CD4-positive, CD25-positive, alpha-beta regulatory T cell (primary cell): ENCODE measurements at regions not wholly inside any gene's neighbourhood (a gene's known extent, or its start where the extent isn't known, plus 50 kb on each side); places are given as distances from the start of the nearest gene placed in this dataset.

Source experiments
- ATAC-seq, 2 donors: fragments of 150-1000 bp; cut with Tn5 transposase; one replicate each; pipeline ENCODE4 v1.10.0; 2021; ENCODE audit warnings: low read depth in 2 of 2, moderate number of reproducible peaks in 2 of 2, moderate library complexity in 1 of 2
- DNase-seq, 3 donors: peaks; one replicate each; pipeline versions ENCODE4 v3.0.0 to v3.0.0-alpha.2; 2012 to 2022; ENCODE audit warnings: mixed read lengths in 1 of 3
- H3K27ac ChIP-seq: one replicate; pipeline ENCODE4 v1.7.0; 2013; ENCODE audit warnings: mild to moderate bottlenecking, low read length; ENCODE audit not compliant: insufficient read depth, poor library complexity, severe bottlenecking
- H3K27me3 ChIP-seq: one replicate; pipeline ENCODE4 v1.7.0; 2013; ENCODE audit warnings: low read length; ENCODE audit not compliant: control insufficient read depth, insufficient read depth
- H3K36me3 ChIP-seq: one replicate; pipeline ENCODE4 v1.7.0; 2013; ENCODE audit warnings: mild to moderate bottlenecking, low read length, moderate library complexity; ENCODE audit not compliant: control insufficient read depth, insufficient read depth
- H3K4me1 ChIP-seq: 2 replicates; pipeline ENCODE4 v1.7.0; 2013; ENCODE audit warnings: mild to moderate bottlenecking, low read length; ENCODE audit not compliant: insufficient read depth, control insufficient read depth, poor library complexity, severe bottlenecking
- H3K4me3 ChIP-seq: one replicate; pipeline ENCODE4 v1.7.0; 2013; ENCODE audit warnings: low read depth, mild to moderate bottlenecking, low read length, moderate library complexity
- H3K9me3 ChIP-seq, 2 experiments: 1 replicate in 1 of 2; 2 replicates in 1 of 2; pipeline ENCODE4 v1.7.0; 2013; ENCODE audit warnings: low read length in 2 of 2, mild to moderate bottlenecking in 1 of 2, moderate library complexity in 1 of 2; ENCODE audit not compliant: control insufficient read depth in 2 of 2
- H3K27ac Mint-ChIP-seq, 3 donors: one replicate each; pipeline ENCODE4 v1.8.0; 2020 to 2022; ENCODE audit warnings: mild to moderate bottlenecking in 3 of 3, mixed read lengths in 3 of 3, moderate library complexity in 2 of 3
- H3K27me3 Mint-ChIP-seq: one replicate; pipeline ENCODE4 v1.8.0; 2022; ENCODE audit warnings: mild to moderate bottlenecking, mixed read lengths
- H3K36me3 Mint-ChIP-seq: one replicate; pipeline ENCODE4 v1.8.0; 2020; ENCODE audit warnings: mixed read lengths
- H3K4me1 Mint-ChIP-seq, 4 donors: one replicate each; pipeline ENCODE4 v1.8.0; 2020 to 2022; ENCODE audit warnings: mixed read lengths in 4 of 4, mild to moderate bottlenecking in 1 of 4
- H3K4me3 Mint-ChIP-seq, 4 donors: one replicate each; pipeline ENCODE4 v1.8.0; 2020 to 2022; ENCODE audit warnings: mild to moderate bottlenecking in 4 of 4, mixed read lengths in 4 of 4, moderate library complexity in 3 of 4
- H3K9me3 Mint-ChIP-seq, 7 donors: one replicate each; pipeline ENCODE4 v1.8.0; 2020 to 2022; ENCODE audit warnings: mixed read lengths in 7 of 7, mild to moderate bottlenecking in 3 of 7, moderate library complexity in 2 of 7

- H3K27me3 ChIP-seq: no peaks in the 10 kb centered on the region
- DNase-seq (no peak), ATAC-seq (no peak)
- Mint-ChIP-seq H3K27me3 (no peaks in the 10 kb centered on the region), H3K9me3 (peaks cover 0 to 10% (median 5%) of the 10 kb centered on the region in 7 donors), H3K4me1 (peaks cover 0 to 6% (median 0%) of the 10 kb centered on the region in 4 donors), H3K27ac (peak overlapping the region in 1 of 3 donors; percentile 61), H3K4me3 (no peak overlapping the region), H3K36me3 (no peaks in the 10 kb centered on the region)
- H3K36me3 ChIP-seq: no peaks in the 10 kb centered on the region
- H3K4me3 ChIP-seq: no peak overlapping the region
- H3K4me1 ChIP-seq: no peaks in the 10 kb centered on the region
- no peaks in the 10 kb centered on the region for H3K9me3 ChIP-seq
- no peak overlapping the region for H3K27ac ChIP-seq
Measured at GRCh38 chr9:82612942-82613341, 450.0 kb downstream of the RASEF start.

GRCh38 chr9:82613498-82613897, 449.4 kb downstream of the RASEF start:
- no peaks in the 10 kb centered on the region for H3K4me1 ChIP-seq
- no peaks in the 10 kb centered on the region for H3K27me3 ChIP-seq
- no peak overlapping the region for H3K27ac ChIP-seq
- Mint-ChIP-seq H3K27ac (no peak overlapping the region), H3K4me1 (peaks cover 0 to 6% (median 0%) of the 10 kb centered on the region in 4 donors), H3K4me3 (no peak overlapping the region), H3K36me3 (no peaks in the 10 kb centered on the region), H3K9me3 (peaks cover 0 to 10% (median 5%) of the 10 kb centered on the region in 7 donors), H3K27me3 (no peaks in the 10 kb centered on the region)
- DNase-seq (no peak), ATAC-seq (no peak)
- no peaks in the 10 kb centered on the region for H3K36me3 ChIP-seq
- peaks cover 0 to 3% of the 10 kb centered on the region in 2 experiments for H3K9me3 ChIP-seq
- no peak overlapping the region for H3K4me3 ChIP-seq

DNA sequence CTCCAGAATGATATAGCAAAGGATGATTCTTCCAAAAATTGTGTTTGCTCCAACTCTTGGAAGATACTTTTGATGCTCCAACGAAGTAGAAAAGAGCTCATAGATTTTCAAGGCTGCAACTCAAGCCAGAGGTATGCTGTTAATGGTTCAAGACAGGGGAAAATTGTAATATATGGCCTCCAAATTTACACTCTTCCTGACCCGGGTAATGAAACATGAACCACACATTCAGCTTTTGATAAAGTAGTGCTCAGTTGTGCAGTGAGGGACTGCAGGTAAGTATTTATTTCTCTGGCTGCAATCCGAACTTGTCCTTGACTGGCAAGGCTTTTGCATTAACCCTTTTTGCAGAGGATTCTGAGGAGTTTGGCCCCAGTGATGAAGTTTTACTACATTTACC, 446.4 kb downstream of the RASEF start:
- peaks cover 0 to 3% of the 10 kb centered on the region in 2 experiments for H3K9me3 ChIP-seq
- H3K9me3 Mint-ChIP-seq: peaks cover 0 to 18% (median 6%) of the 10 kb centered on the region in 7 donors

DNA sequence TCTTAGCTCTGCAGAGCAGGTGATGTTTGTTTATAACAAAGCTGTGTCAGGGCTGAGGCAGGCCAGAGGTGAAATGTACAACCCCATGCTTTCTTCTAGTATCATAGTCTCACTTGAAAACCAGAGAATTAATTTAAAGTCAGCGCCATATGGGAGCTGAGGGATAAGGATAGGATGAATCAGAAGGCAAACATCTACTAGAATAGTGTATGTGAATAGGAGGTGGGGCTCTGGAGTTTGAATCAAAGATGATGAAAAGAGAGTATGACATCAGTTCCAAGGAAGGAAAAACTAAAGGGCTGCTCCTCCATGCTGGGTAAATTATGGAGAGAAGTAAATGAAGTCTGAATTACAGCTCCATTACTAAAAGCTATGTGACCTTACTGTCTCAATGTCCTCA, 441.5 kb downstream of the RASEF start:
- DNase-seq (no peak), ATAC-seq (no peak)
- no peak overlapping the region for H3K27ac Mint-ChIP-seq
- no peaks in the 10 kb centered on the region for H3K27me3 Mint-ChIP-seq
- no peaks in the 10 kb centered on the region for H3K36me3 ChIP-seq
- no peak overlapping the region for H3K4me3 ChIP-seq
- H3K9me3 Mint-ChIP-seq: peaks cover 0 to 17% (median 6%) of the 10 kb centered on the region in 7 donors
- no peaks in the 10 kb centered on the region for H3K36me3 Mint-ChIP-seq
- H3K27ac ChIP-seq: no peak overlapping the region
- no peak overlapping the region for H3K4me3 Mint-ChIP-seq
- H3K9me3 ChIP-seq: peaks cover 0 to 3% of the 10 kb centered on the region in 2 experiments
- no peaks in the 10 kb centered on the region for H3K4me1 ChIP-seq
- no peaks in the 10 kb centered on the region for H3K4me1 Mint-ChIP-seq
- no peaks in the 10 kb centered on the region for H3K27me3 ChIP-seq

More for the DNA sequence above, 446.4 kb downstream of the RASEF start:
- Histone ChIP-seq H3K4me3 (no peak overlapping the region), H3K4me1 (no peaks in the 10 kb centered on the region), H3K27me3 (no peaks in the 10 kb centered on the region), H3K36me3 (no peaks in the 10 kb centered on the region), H3K27ac (no peak overlapping the region)
- ATAC-seq (no peak), DNase-seq (no peak)
- H3K27ac Mint-ChIP-seq: no peak overlapping the region
- H3K4me3 Mint-ChIP-seq: no peak overlapping the region
- no peaks in the 10 kb centered on the region for H3K4me1 Mint-ChIP-seq
- H3K27me3 Mint-ChIP-seq: no peaks in the 10 kb centered on the region
- no peaks in the 10 kb centered on the region for H3K36me3 Mint-ChIP-seq

DNA sequence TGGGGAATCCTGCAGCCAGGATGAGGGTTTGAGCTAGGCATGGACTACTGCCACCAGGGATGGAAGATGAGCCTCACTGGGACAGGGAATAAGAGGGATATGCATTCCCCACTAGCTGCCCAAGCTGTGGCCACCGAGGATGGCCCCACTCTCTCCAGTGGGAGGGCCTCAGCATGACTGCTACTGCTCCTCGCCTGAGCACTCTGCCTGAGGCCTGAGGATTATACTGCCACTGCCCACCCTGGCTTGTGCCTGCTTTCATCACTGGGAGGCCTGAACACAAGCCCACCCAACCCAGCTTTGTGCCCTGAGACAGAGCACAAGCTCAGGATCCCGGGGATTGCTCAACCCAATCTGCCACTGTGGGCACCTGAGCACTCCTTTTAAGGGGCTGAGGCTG, 425.6 kb downstream of the RASEF start:
- H3K36me3 Mint-ChIP-seq: no peaks in the 10 kb centered on the region
- H3K4me1 Mint-ChIP-seq: no peaks in the 10 kb centered on the region
- ATAC-seq (no peak), DNase-seq (no peak)
- H3K27ac Mint-ChIP-seq: no peak overlapping the region
- H3K4me3 Mint-ChIP-seq: no peak overlapping the region
- H3K4me3 ChIP-seq: no peak overlapping the region
- no peaks in the 10 kb centered on the region for H3K4me1 ChIP-seq
- no peaks in the 10 kb centered on the region for H3K27me3 Mint-ChIP-seq
- peaks cover 0 to 5% of the 10 kb centered on the region in 2 experiments for H3K9me3 ChIP-seq
- no peaks in the 10 kb centered on the region for H3K36me3 ChIP-seq
- no peaks in the 10 kb centered on the region for H3K27me3 ChIP-seq
- peaks cover 2 to 37% (median 15%) of the 10 kb centered on the region in 7 donors for H3K9me3 Mint-ChIP-seq
- no peak overlapping the region for H3K27ac ChIP-seq

- H3K36me3 ChIP-seq: no peaks in the 10 kb centered on the region
- no peak overlapping the region for H3K27ac Mint-ChIP-seq
- H3K9me3 Mint-ChIP-seq: peaks cover 0 to 14% (median 3%) of the 10 kb centered on the region in 7 donors
- no peaks in the 10 kb centered on the region for H3K9me3 ChIP-seq
- no peaks in the 10 kb centered on the region for H3K27me3 Mint-ChIP-seq
- H3K4me1 ChIP-seq: no peaks in the 10 kb centered on the region
- H3K4me3 ChIP-seq: no peak overlapping the region
- H3K36me3 Mint-ChIP-seq: no peaks in the 10 kb centered on the region
- no peak for DNase-seq
- no peaks in the 10 kb centered on the region for H3K4me1 Mint-ChIP-seq
- H3K27me3 ChIP-seq: no peaks in the 10 kb centered on the region
- no peak overlapping the region for H3K4me3 Mint-ChIP-seq
- ATAC-seq: no peak
- H3K27ac ChIP-seq: no peak overlapping the region
Measured at GRCh38 chr9:82645600-82645999, 417.3 kb downstream of the RASEF start.

DNA sequence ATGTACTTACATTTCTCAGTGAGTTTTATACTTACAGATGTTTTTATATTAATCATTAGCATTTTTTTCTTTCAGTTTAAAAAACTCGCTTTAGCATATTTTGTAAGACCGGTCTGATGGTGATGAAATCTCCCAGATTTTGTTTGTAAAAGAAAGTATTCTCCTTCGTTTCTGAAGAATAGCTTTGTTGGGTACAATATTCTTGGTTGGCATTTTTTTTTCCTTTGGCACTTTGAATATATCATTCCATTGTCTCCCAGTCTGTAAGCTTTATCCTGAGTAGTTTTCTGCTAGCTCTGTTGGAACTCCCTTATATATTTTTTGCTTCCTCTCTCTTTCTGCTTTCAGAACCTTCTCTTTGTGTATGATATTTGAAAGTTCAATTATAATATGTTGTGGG, 412.6 kb downstream of the RASEF start:
- Mint-ChIP-seq H3K27ac (peak overlapping the region in 1 of 3 donors; percentile 16), H3K36me3 (no peaks in the 10 kb centered on the region), H3K4me1 (no peaks in the 10 kb centered on the region), H3K27me3 (no peaks in the 10 kb centered on the region), H3K9me3 (peaks cover 2 to 26% (median 7%) of the 10 kb centered on the region in 7 donors), H3K4me3 (no peak overlapping the region)
- H3K27me3 ChIP-seq: no peaks in the 10 kb centered on the region
- no peaks in the 10 kb centered on the region for H3K36me3 ChIP-seq
- H3K9me3 ChIP-seq: no peaks in the 10 kb centered on the region
- DNase-seq (no peak), ATAC-seq (no peak)
- no peaks in the 10 kb centered on the region for H3K4me1 ChIP-seq
- no peak overlapping the region for H3K27ac ChIP-seq
- H3K4me3 ChIP-seq: no peak overlapping the region

DNA sequence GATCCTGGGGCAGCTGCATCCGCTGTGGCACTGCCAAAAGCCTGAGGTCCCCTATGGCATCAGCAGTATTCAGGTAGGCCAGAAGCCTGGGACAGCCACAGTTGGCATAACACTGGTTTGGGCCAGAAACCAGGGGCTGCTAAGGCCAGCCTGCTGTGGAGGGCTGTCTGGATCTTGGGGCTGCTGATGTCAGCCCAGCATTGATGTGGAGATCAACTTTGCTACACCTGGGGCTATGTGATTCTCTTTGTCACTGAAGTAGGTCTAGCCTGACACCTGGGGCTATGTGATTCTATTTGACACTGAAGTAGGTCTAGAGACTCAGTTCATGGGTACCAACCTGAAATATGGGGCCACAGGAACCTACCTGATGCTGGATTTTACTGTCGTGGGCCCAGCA, 411.5 kb downstream of the RASEF start:
- Mint-ChIP-seq H3K4me1 (no peaks in the 10 kb centered on the region), H3K27me3 (no peaks in the 10 kb centered on the region), H3K9me3 (peaks cover 2 to 32% (median 7%) of the 10 kb centered on the region in 7 donors), H3K27ac (no peak overlapping the region), H3K36me3 (no peaks in the 10 kb centered on the region), H3K4me3 (no peak overlapping the region)
- DNase-seq: no peak
- no peaks in the 10 kb centered on the region for H3K27me3 ChIP-seq
- H3K27ac ChIP-seq: no peak overlapping the region
- H3K9me3 ChIP-seq: no peaks in the 10 kb centered on the region
- no peaks in the 10 kb centered on the region for H3K4me1 ChIP-seq
- no peak for ATAC-seq
- no peak overlapping the region for H3K4me3 ChIP-seq
- no peaks in the 10 kb centered on the region for H3K36me3 ChIP-seq
